MCF 10A (cell line): ENCODE measurements at regions not wholly inside any gene's neighbourhood (a gene's known extent, or its start where the extent isn't known, plus 50 kb on each side); places are given as distances from the start of the nearest gene placed in this dataset.

ENCODE experiments used
- BruUV-seq: library from RNA; stranded (reverse); fragments of 400-500 nt; replicated peaks from 2 replicates; lab custom pipeline; 2021; lab: Mats Ljungman, UMichigan
- CTCF ChIA-PET: fragments of 300-600 bp; sonication (Branson Sonifier 250); formaldehyde crosslinking; extraction: SDS; loops from one replicate; lab custom pipeline; 2021; ENCODE audit warnings: antibody characterized with exemption, inconsistent platforms; lab: Yijun Ruan, JAX
- POLR2A ChIA-PET: fragments of 300-600, 350-650 bp; sonication (Branson Sonifier 250); formaldehyde crosslinking; extraction: SDS; loops from one replicate; lab custom pipeline; 2020; ENCODE audit warnings: antibody characterized with exemption, inconsistent platforms; lab: Yijun Ruan, JAX
- DNase-seq: peaks from one replicate; pipeline ENCODE4 v3.0.0-alpha.2; 2018; ENCODE audit not compliant: unreplicated experiment
- H3K27ac Mint-ChIP-seq: one replicate; pipeline ENCODE4 v1.8.0; 2022; ENCODE audit warnings: mild to moderate bottlenecking, low read depth, mixed read lengths; ENCODE audit not compliant: unreplicated experiment
- H3K27me3 Mint-ChIP-seq: one replicate; pipeline ENCODE4 v1.8.0; 2022; ENCODE audit warnings: mixed read lengths; ENCODE audit not compliant: insufficient read depth, unreplicated experiment
- H3K36me3 Mint-ChIP-seq: one replicate; pipeline ENCODE4 v1.8.0; 2022; ENCODE audit warnings: mild to moderate bottlenecking, moderate library complexity, mixed read lengths; ENCODE audit not compliant: insufficient read depth, unreplicated experiment
- H3K4me1 Mint-ChIP-seq: one replicate; pipeline ENCODE4 v1.8.0; 2022; ENCODE audit warnings: mixed read lengths; ENCODE audit not compliant: insufficient read depth, unreplicated experiment
- H3K4me3 Mint-ChIP-seq: one replicate; pipeline ENCODE4 v1.8.0; 2022; ENCODE audit warnings: mild to moderate bottlenecking, moderate library complexity, mixed read lengths; ENCODE audit not compliant: unreplicated experiment
- H3K9me3 Mint-ChIP-seq: one replicate; pipeline ENCODE4 v1.8.0; 2022; ENCODE audit warnings: mixed read lengths; ENCODE audit not compliant: unreplicated experiment
- intact Hi-C: fragments of 100-400 bp; cut with micrococcal nuclease; formaldehyde crosslinking; loops from 2 replicates; pipeline ENCODE4 v1.14.1; 2022
- TF ChIP-seq, protein P1 (sequence below): fragments of 200-600 bp; IDR thresholded peaks from one replicate; pipeline ENCODE4 v1.8.0; 2022; ENCODE audit warnings: antibody characterized with exemption, mild to moderate bottlenecking; ENCODE audit not compliant: unreplicated experiment

DNA sequence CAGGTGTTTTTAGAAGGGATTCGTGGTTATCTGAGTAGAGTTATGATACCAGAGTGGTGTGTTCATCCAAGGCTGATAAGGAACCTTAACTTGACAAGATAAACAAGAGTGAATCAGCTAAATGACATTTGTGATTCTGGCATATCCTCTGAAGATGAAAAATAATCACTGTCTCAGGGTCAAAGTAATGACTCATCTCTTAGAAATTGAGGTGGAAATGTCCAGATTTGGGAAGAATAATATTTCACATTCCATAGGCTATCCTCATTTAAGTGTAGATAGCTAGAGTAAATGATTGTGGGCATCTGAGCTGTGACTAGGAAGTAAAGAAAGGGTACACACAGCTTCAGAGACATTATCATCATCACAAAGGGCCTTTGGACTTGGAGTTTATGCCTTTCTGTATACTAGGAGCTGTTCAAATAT is 255.7 kb downstream of the GJA1 start:
- BruUV-seq, result no TSS peak
- Mint-ChIP-seq H3K4me3 (no peak overlapping the region), H3K4me1 (peaks cover 29% of the 10 kb centered on the region), H3K27ac (no peak overlapping the region), H3K27me3 (no peaks in the 10 kb centered on the region), H3K9me3 (no peaks in the 10 kb centered on the region), H3K36me3 (peaks cover 7% of the 10 kb centered on the region)
- ChIA-PET CTCF (no interaction called here), POLR2A (interaction anchor here (0.7 kb wide), 1 partner anchor 166 kb away, joined by 3 read pairs; no protein-coding TSS in a partner anchor)
- TF ChIP-seq, protein P1, sequence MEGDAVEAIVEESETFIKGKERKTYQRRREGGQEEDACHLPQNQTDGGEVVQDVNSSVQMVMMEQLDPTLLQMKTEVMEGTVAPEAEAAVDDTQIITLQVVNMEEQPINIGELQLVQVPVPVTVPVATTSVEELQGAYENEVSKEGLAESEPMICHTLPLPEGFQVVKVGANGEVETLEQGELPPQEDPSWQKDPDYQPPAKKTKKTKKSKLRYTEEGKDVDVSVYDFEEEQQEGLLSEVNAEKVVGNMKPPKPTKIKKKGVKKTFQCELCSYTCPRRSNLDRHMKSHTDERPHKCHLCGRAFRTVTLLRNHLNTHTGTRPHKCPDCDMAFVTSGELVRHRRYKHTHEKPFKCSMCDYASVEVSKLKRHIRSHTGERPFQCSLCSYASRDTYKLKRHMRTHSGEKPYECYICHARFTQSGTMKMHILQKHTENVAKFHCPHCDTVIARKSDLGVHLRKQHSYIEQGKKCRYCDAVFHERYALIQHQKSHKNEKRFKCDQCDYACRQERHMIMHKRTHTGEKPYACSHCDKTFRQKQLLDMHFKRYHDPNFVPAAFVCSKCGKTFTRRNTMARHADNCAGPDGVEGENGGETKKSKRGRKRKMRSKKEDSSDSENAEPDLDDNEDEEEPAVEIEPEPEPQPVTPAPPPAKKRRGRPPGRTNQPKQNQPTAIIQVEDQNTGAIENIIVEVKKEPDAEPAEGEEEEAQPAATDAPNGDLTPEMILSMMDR, result no peak
- intact Hi-C loops, result no loop called here
- no peak for DNase-seq

DNA sequence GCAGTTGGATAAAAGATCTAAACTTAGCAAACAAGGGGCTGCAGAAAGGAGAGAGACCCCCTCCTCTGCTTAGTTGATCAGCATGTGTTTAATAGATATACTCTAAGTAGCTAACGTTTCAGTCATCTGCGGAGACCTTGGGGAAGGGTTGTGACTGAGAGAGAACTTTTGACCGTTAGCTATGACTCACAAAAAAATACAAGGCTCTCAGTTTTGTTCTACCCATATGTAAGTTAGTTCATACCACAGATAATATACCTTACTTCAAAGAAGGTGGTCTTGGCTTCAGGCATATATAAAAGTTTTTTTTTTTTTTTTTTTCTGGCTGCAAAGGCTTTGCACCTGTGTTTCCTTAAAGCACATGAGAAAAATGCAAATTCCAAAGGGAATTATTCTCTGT is 258.9 kb downstream of the GJA1 start:
- Mint-ChIP-seq H3K4me1 (peaks cover 30% of the 10 kb centered on the region), H3K9me3 (no peaks in the 10 kb centered on the region), H3K27ac (no peak overlapping the region), H3K27me3 (no peaks in the 10 kb centered on the region), H3K4me3 (no peak overlapping the region), H3K36me3 (peaks cover 7% of the 10 kb centered on the region)
- intact Hi-C loops, result no loop called here
- POLR2A ChIA-PET, result no interaction called here
- DNase-seq, result peak; percentile 32
- no TSS peak for BruUV-seq
- TF ChIP-seq, protein P1, result no peak
- CTCF ChIA-PET, result no interaction called here

DNA sequence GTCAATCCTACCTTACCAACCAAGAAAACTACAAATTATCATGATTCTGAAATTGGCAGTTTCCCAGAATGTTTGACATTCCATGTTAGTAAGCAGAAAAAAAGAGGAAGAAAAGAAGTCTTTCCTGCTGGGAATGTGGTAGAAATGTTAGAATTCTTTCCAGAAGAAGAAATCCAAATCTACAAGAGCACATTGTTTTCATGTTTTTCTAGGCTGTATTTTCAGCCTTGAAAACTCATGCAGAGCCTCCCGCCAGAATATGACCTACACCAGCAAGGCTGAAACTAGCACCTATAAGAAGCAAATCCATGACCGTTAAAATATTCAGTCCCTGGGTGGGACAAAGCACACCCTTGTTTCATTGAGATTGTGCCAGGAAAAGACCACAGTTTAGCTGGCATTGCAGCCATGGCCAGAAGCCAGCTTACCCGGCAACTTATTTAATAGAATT is 259.4 kb downstream of the GJA1 start:
- intact Hi-C loops, result no loop called here
- no peaks in the 10 kb centered on the region for H3K27me3 Mint-ChIP-seq
- H3K27ac Mint-ChIP-seq, result no peak overlapping the region
- no peaks in the 10 kb centered on the region for H3K9me3 Mint-ChIP-seq
- ChIA-PET POLR2A (no interaction called here), CTCF (no interaction called here)
- TF ChIP-seq, protein P1, result no peak
- peak; percentile 11 for DNase-seq
- BruUV-seq, result no TSS peak
- peaks cover 7% of the 10 kb centered on the region for H3K36me3 Mint-ChIP-seq
- H3K4me1 Mint-ChIP-seq, result peaks cover 31% of the 10 kb centered on the region
- no peak overlapping the region for H3K4me3 Mint-ChIP-seq

DNA sequence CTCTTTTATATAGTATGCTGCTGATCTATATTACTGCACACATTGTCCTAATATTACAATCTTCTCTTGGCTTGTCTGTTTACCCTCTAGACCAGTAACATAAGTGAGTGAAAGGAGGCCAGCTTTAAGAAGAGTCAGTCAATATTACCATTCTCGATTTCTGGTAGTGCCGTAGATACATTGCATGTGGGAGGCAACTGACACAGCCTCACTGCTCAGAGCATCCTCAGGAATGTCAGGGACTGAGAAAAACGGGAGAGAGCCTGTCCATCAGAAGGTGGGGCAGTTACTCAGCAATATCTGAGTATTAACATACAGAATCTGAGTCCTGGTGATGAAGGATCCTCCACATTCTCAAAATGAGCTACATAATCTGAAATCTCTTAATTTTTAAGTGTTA is 259.9 kb downstream of the GJA1 start:
- POLR2A ChIA-PET, result no interaction called here
- CTCF ChIA-PET, result interaction anchor here (0.6 kb wide), 1 partner anchor 1155 kb away, joined by 3 read pairs; no protein-coding TSS in a partner anchor
- Mint-ChIP-seq H3K36me3 (peaks cover 9% of the 10 kb centered on the region), H3K9me3 (no peaks in the 10 kb centered on the region), H3K27me3 (no peaks in the 10 kb centered on the region), H3K4me3 (no peak overlapping the region), H3K27ac (no peak overlapping the region), H3K4me1 (peaks cover 34% of the 10 kb centered on the region)
- intact Hi-C loops, result no loop called here
- DNase-seq, result no peak
- BruUV-seq, result no TSS peak
- TF ChIP-seq, protein P1, result no peak
